Kidney (tissue), 13 donors: ENCODE measurements at regions not wholly inside any gene's neighbourhood (a gene's known extent, or its start where the extent isn't known, plus 50 kb on each side); places are given as distances from the start of the nearest gene placed in this dataset.

Experiments used
- DNase-seq, 5 donors: peaks; one replicate each; pipeline ENCODE4 v3.0.0-alpha.2; 2013 to 2020
- FAIRE-seq: peaks from 2 replicates; lab custom pipeline; 2012; peaks lifted over from hg19 to GRCh38; lab: Jason Lieb, UNC
- H3K27ac ChIP-seq, 2 donors: one replicate each; pipeline ENCODE4 v1.7.0; 2013; ENCODE audit warnings: low read depth in 2 of 2, low read length in 2 of 2, inconsistent platforms in 1 of 2
- H3K27me3 ChIP-seq: one replicate; pipeline ENCODE4 v1.7.1; 2013; ENCODE audit warnings: low read length, inconsistent platforms; ENCODE audit not compliant: control insufficient read depth, insufficient read depth
- H3K36me3 ChIP-seq, 3 donors: one replicate each; pipeline versions ENCODE4 v1.7.0 to v1.7.1; 2013; ENCODE audit warnings: low read length in 3 of 3, control low read depth in 1 of 3, inconsistent platforms in 1 of 3; ENCODE audit not compliant: insufficient read depth in 3 of 3, control insufficient read depth in 2 of 3
- H3K4me1 ChIP-seq, 3 donors: one replicate each; pipeline versions ENCODE4 v1.7.0 to v1.7.1; 2013; ENCODE audit warnings: low read length in 3 of 3, inconsistent platforms in 1 of 3, low read depth in 1 of 3; ENCODE audit not compliant: control insufficient read depth in 2 of 3, insufficient read depth in 2 of 3
- H3K4me3 ChIP-seq, 3 donors: one replicate each; pipeline versions ENCODE4 v1.7.0 to v1.8.1; 2013; ENCODE audit warnings: low read length in 3 of 3, control low read depth in 1 of 3, inconsistent platforms in 1 of 3
- H3K9ac ChIP-seq, 3 donors: one replicate each; pipeline versions ENCODE4 v1.7.0 to v1.7.1; 2013; ENCODE audit warnings: low read length in 3 of 3, control low read depth in 1 of 3, inconsistent platforms in 1 of 3
- H3K9me3 ChIP-seq, 3 donors: one replicate each; pipeline versions ENCODE4 v1.7.0 to v1.7.1; 2013; ENCODE audit warnings: low read length in 3 of 3, control low read depth in 1 of 3, inconsistent platforms in 1 of 3; ENCODE audit not compliant: control insufficient read depth in 2 of 3, insufficient read depth in 1 of 3
- intact Hi-C: fragments of 100-400 bp; cut with DNase I; formaldehyde crosslinking; loops from one replicate; pipeline ENCODE4 v1.11.1; 2022
- TF ChIP-seq, protein P1 (sequence below): IDR thresholded peaks from 3 replicates; pipeline ENCODE4 v1.5.1; 2012; ENCODE audit warnings: mild to moderate bottlenecking, moderate library complexity, borderline replicate concordance; ENCODE audit not compliant: insufficient read depth; ENCODE audit errors: extremely low read depth
- donor health status: control.
- donor health status: control.
- donor health status: control.
- donor health status: control.
- donor health status: control.
- donor health status: DM: yes; HTN: yes; CAD: no.
- donor health status: Normal renal cell carcinoma (clear cell type).

DNA sequence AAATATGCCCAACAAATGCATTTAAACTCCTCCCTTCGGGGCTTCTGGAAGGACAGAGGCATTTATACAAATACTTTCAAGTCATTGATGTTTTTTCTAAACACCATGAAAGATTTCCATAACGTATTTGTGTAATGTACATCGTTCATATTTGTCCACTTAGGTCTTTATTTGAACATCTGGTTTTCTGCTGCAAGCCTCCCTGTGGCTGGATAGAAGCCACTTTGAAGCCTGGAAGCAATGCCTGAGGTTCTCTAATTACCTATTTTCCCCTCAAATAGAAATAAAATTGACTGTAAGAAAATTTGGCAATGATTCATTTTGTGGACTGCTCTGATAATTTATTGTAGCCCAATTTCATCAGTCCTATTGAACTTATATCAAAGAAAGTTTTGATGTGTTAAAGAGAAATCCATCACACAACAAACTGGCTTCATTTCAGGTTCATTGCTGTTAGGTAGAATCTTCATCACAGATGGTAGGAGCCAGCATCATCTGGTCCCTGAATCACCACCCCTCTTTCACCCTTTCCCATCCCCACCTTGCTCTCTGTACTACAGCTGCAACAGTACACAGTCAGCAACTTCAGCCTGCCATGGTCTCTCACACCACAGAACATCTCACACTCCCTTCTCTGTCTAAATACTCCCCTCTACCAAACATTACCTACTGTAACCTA is 186.0 kb upstream of the MGMT start:
- Histone ChIP-seq H3K4me3 (no peak overlapping the region), H3K9me3 (no peaks in the 10 kb centered on the region), H3K4me1 (no peaks in the 10 kb centered on the region), H3K27ac (no peak overlapping the region), H3K36me3 (no peaks in the 10 kb centered on the region), H3K27me3 (no peaks in the 10 kb centered on the region), H3K9ac (no peak overlapping the region)
- no peak for DNase-seq
- intact Hi-C loops: no loop called here
- no peak for FAIRE-seq
- TF ChIP-seq, protein P1, sequence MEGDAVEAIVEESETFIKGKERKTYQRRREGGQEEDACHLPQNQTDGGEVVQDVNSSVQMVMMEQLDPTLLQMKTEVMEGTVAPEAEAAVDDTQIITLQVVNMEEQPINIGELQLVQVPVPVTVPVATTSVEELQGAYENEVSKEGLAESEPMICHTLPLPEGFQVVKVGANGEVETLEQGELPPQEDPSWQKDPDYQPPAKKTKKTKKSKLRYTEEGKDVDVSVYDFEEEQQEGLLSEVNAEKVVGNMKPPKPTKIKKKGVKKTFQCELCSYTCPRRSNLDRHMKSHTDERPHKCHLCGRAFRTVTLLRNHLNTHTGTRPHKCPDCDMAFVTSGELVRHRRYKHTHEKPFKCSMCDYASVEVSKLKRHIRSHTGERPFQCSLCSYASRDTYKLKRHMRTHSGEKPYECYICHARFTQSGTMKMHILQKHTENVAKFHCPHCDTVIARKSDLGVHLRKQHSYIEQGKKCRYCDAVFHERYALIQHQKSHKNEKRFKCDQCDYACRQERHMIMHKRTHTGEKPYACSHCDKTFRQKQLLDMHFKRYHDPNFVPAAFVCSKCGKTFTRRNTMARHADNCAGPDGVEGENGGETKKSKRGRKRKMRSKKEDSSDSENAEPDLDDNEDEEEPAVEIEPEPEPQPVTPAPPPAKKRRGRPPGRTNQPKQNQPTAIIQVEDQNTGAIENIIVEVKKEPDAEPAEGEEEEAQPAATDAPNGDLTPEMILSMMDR: no peak

- DNase-seq (no peak), FAIRE-seq (no peak)
- intact Hi-C loops: no loop called here
- Histone ChIP-seq H3K4me1 (no peaks in the 10 kb centered on the region), H3K9ac (no peak overlapping the region), H3K36me3 (no peaks in the 10 kb centered on the region), H3K27me3 (no peaks in the 10 kb centered on the region), H3K9me3 (no peaks in the 10 kb centered on the region), H3K4me3 (no peak overlapping the region), H3K27ac (no peak overlapping the region)
- TF ChIP-seq, protein P1: no peak
Measured at GRCh38 chr10:129285459-129285858, 181.6 kb upstream of the MGMT start.

- H3K4me3 ChIP-seq: no peak overlapping the region
- TF ChIP-seq, protein P1: no peak
- no peaks in the 10 kb centered on the region for H3K27me3 ChIP-seq
- FAIRE-seq (no peak), DNase-seq (no peak)
- no peaks in the 10 kb centered on the region for H3K9me3 ChIP-seq
- H3K9ac ChIP-seq: no peak overlapping the region
- no peaks in the 10 kb centered on the region for H3K4me1 ChIP-seq
- intact Hi-C loops: no loop called here
- H3K36me3 ChIP-seq: no peaks in the 10 kb centered on the region
- no peak overlapping the region for H3K27ac ChIP-seq
Measured at GRCh38 chr10:129288999-129289584, 177.9 kb upstream of the MGMT start.
